ENCODE measurements at regions not wholly inside any gene's neighbourhood (a gene's known extent, or its start where the extent isn't known, plus 50 kb on each side); places are given as distances from the start of the nearest gene placed in this dataset.
"Not testable (repeated sequence)": the region's sequence is repeated elsewhere in the genome, so short reads cannot be mapped to it uniquely, and the experiment has no call there.

GRCh38 chr2:215832791-215833190 lies 180.6 kb downstream of the MREG start:
- CTCF ChIA-PET = interaction anchor here (0.8 to 1.2 kb wide), 2 partner anchors 9 to 99 kb away, joined by 3 read pairs; no protein-coding TSS in a partner anchor
- no peak overlapping the region for H3K4me3 Mint-ChIP-seq
- no peak overlapping the region for H3K27ac Mint-ChIP-seq
- no peaks in the 10 kb centered on the region for H3K27me3 Mint-ChIP-seq
- peaks cover 24% of the 10 kb centered on the region for H3K4me1 Mint-ChIP-seq
- no peak for DNase-seq
- no peaks in the 10 kb centered on the region for H3K9me3 Mint-ChIP-seq
- no peaks in the 10 kb centered on the region for H3K36me3 Mint-ChIP-seq

DNA sequence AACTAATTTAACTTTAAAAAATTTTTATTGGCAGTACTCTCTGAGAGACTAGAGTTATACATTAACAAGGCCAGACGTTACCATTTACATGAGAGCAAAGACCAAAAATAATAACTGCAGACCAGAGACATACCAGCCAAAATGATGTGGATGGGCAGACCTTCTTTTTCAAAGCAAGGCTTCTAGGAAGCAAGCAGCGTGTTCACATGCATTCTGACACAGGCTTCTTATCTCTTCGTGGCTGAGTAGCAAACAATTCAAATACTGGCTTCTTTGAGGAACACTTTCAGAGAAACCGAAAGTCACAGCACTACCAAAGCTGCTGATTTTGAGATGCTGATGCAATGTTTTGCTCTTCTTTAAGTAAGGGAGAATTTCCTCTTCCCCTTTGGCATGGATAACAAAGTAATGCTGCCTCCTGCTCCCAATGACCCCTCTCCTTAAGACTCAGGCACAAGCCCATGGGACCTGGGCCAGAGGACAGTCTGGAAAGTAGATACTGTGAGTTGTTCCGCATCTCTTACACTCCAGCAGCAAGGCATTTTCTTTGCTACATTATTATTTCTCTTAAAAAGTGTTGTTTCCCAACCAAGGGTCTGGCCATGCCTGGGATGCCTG lies 181.9 kb downstream of the MREG start:
- H3K36me3 Mint-ChIP-seq = no peaks in the 10 kb centered on the region
- H3K4me1 Mint-ChIP-seq = peaks cover 24% of the 10 kb centered on the region
- no peaks in the 10 kb centered on the region for H3K9me3 Mint-ChIP-seq
- peaks cover 2% of the 10 kb centered on the region for H3K27me3 Mint-ChIP-seq
- H3K4me3 Mint-ChIP-seq = no peak overlapping the region
- DNase-seq = peak; percentile 33
- peak overlapping the region; percentile 95 for H3K27ac Mint-ChIP-seq
- CTCF ChIA-PET = interaction anchor here (1.1 kb wide), 1 partner anchor 20 kb away, joined by 3 read pairs; no protein-coding TSS in a partner anchor

GRCh38 chr2:215830304-215830703 lies 183.0 kb downstream of the MREG start:
- H3K36me3 Mint-ChIP-seq = no peaks in the 10 kb centered on the region
- DNase-seq = no peak
- H3K4me1 Mint-ChIP-seq = peaks cover 24% of the 10 kb centered on the region
- CTCF ChIA-PET = interaction anchor here (0.6 to 1.1 kb wide), 3 partner anchors 10 to 378 kb away, joined by 3 to 4 read pairs (median 3); no protein-coding TSS in a partner anchor
- no peaks in the 10 kb centered on the region for H3K9me3 Mint-ChIP-seq
- H3K4me3 Mint-ChIP-seq = no peak overlapping the region
- H3K27ac Mint-ChIP-seq = no peak overlapping the region
- peaks cover 3% of the 10 kb centered on the region for H3K27me3 Mint-ChIP-seq

DNA sequence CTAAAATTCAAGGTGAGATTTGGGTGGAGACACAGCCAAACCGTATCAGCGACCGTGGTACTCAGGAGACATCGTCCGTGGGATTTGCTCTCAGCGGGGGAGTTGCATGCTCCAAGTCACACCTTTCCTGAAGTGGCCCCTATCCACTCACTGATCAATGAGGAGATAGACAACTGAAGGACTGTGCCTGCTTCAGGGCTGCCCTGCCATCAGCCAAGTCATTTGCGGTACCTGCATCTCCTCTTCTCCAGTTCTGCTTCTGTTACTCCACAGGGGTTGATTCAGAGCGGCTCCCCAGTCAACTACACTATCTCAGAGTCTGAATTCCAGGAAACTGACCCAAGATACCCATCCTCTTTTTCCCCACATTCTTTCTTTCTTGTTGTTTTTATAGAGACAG lies 184.1 kb downstream of the MREG start:
- CTCF ChIA-PET = interaction anchor here (1.1 kb wide), 1 partner anchor 35 kb away, joined by 3 read pairs; no protein-coding TSS in a partner anchor

DNA sequence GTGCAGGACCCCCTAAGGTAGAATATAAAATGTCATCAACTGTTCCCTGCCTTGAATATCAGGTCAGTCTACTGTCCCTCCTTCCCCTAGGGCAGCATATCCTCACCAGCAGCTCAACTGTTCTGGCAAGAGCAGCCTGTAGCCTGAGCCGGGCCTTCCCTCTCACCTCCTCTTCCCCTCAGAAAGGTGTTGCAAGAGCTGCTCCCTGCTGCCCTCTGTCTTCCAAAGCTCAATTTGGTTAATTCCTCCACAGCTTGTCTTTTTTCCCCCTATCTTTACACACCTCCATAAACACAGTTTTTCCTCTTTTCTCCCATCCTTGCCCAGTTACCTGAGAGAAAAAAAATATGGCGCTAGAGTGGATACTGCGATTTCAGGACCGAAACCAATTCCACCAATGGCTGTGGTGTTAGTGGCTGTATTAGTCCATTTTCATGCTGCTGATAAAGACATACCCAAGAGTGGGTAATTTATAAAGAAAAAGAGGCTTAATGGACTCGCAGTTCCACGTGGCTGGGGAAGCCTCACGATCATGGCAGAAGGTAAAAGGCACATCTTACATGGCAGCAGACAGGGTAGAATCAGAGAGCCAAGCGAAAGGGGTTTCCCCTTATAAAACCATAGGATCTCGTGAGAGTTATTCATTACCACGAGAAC lies 184.7 kb downstream of the MREG start:
- H3K27me3 Mint-ChIP-seq = peaks cover 3% of the 10 kb centered on the region
- H3K4me1 Mint-ChIP-seq = peaks cover 24% of the 10 kb centered on the region
- peak; percentile 63 for DNase-seq
- no peaks in the 10 kb centered on the region for H3K36me3 Mint-ChIP-seq
- CTCF ChIA-PET = interaction anchor here (0.7 to 1.7 kb wide), 13 partner anchors 10 to 374 kb away, joined by 3 to 7 read pairs (median 3); no protein-coding TSS in a partner anchor
- no peak overlapping the region for H3K27ac Mint-ChIP-seq
- H3K4me3 Mint-ChIP-seq = no peak overlapping the region
- H3K9me3 Mint-ChIP-seq = no peaks in the 10 kb centered on the region

More for the DNA sequence above, 184.1 kb downstream of the MREG start:
- Mint-ChIP-seq H3K27me3 (peaks cover 3% of the 10 kb centered on the region), H3K4me3 (no peak overlapping the region), H3K36me3 (no peaks in the 10 kb centered on the region), H3K27ac (peak overlapping the region; percentile 29), H3K4me1 (peaks cover 24% of the 10 kb centered on the region), H3K9me3 (no peaks in the 10 kb centered on the region)
- DNase-seq = no peak

GRCh38 chr2:215826838-215827441 lies 186.4 kb downstream of the MREG start:
- H3K27ac Mint-ChIP-seq = no peak overlapping the region
- no peaks in the 10 kb centered on the region for H3K36me3 Mint-ChIP-seq
- no peaks in the 10 kb centered on the region for H3K9me3 Mint-ChIP-seq
- CTCF ChIA-PET = no interaction called here
- peaks cover 3% of the 10 kb centered on the region for H3K27me3 Mint-ChIP-seq
- DNase-seq = no peak
- no peak overlapping the region for H3K4me3 Mint-ChIP-seq
- peaks cover 19% of the 10 kb centered on the region for H3K4me1 Mint-ChIP-seq

- Mint-ChIP-seq H3K36me3 (no peaks in the 10 kb centered on the region), H3K27me3 (peaks cover 3% of the 10 kb centered on the region), H3K4me3 (no peak overlapping the region), H3K27ac (no peak overlapping the region), H3K4me1 (peaks cover 14% of the 10 kb centered on the region), H3K9me3 (no peaks in the 10 kb centered on the region)
- CTCF ChIA-PET = no interaction called here
- DNase-seq = no peak
Observed at GRCh38 chr2:215826376-215826775, 187.0 kb downstream of the MREG start.

DNA sequence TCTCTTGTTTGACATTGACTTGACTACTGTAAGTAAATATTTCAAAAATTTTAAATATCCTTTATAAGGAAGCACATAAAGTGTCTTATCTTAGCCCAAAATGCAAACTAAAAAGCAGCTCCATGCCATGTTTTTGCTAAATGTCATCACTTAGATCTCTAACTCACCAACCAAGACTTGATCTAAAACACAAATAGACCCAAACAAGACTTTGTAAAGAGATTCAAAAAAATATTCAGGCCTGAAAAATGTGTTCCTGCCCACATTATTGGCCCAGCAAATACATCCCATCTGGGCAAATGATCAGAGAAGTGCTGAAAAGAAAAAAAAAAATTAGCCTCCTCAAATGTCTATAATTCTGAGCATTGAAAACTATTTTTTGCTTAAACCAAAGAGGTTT lies 187.6 kb downstream of the MREG start:
- H3K27me3 Mint-ChIP-seq = peaks cover 3% of the 10 kb centered on the region
- CTCF ChIA-PET = no interaction called here
- no peak overlapping the region for H3K4me3 Mint-ChIP-seq
- no peak for DNase-seq
- peak overlapping the region; percentile 30 for H3K27ac Mint-ChIP-seq
- no peaks in the 10 kb centered on the region for H3K9me3 Mint-ChIP-seq
- H3K4me1 Mint-ChIP-seq = peaks cover 7% of the 10 kb centered on the region
- no peaks in the 10 kb centered on the region for H3K36me3 Mint-ChIP-seq

GRCh38 chr2:215821298-215821697 lies 192.1 kb downstream of the MREG start:
- DNase-seq, H3K4me3 Mint-ChIP-seq, H3K36me3 Mint-ChIP-seq, H3K27ac Mint-ChIP-seq, H3K4me1 Mint-ChIP-seq, H3K9me3 Mint-ChIP-seq: not testable (repeated sequence)
- CTCF ChIA-PET = interaction anchor here (1.4 kb wide), 1 partner anchor 10 kb away, joined by 4 read pairs; no protein-coding TSS in a partner anchor
- peaks cover 13% of the 10 kb centered on the region for H3K27me3 Mint-ChIP-seq

GRCh38 chr2:215819713-215820112 lies 193.6 kb downstream of the MREG start:
- peaks cover 13% of the 10 kb centered on the region for H3K27me3 Mint-ChIP-seq
- H3K9me3 Mint-ChIP-seq, DNase-seq, H3K36me3 Mint-ChIP-seq, H3K4me1 Mint-ChIP-seq, H3K27ac Mint-ChIP-seq, H3K4me3 Mint-ChIP-seq: not testable (repeated sequence)
- CTCF ChIA-PET = interaction anchor here (1.0 kb wide), 1 partner anchor 9 kb away, joined by 3 read pairs; no protein-coding TSS in a partner anchor

DNA sequence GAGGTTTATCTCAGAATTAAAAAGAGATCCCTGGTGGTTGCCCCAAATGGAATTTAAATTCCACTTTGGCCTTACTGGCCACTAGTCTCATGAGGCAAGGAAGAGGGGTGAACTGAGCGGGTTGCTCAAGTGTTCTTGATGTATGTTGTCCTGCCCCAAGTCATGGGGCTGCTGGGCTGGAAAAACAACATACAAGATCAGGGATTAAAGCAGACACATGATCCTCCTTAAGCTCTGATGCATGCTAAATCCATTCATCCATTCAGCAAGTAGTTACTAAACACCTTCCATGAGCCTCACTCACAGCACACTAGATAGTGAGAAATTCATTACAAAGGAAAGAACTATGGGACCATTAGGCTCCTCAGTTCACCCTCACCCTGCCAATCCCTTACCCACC lies 196.3 kb downstream of the MREG start:
- no peaks in the 10 kb centered on the region for H3K9me3 Mint-ChIP-seq
- H3K27ac Mint-ChIP-seq = no peak overlapping the region
- H3K36me3 Mint-ChIP-seq = no peaks in the 10 kb centered on the region
- no peak overlapping the region for H3K4me3 Mint-ChIP-seq
- H3K4me1 Mint-ChIP-seq = peaks cover 7% of the 10 kb centered on the region
- peaks cover 13% of the 10 kb centered on the region for H3K27me3 Mint-ChIP-seq
- no peak for DNase-seq
- CTCF ChIA-PET = no interaction called here

DNA sequence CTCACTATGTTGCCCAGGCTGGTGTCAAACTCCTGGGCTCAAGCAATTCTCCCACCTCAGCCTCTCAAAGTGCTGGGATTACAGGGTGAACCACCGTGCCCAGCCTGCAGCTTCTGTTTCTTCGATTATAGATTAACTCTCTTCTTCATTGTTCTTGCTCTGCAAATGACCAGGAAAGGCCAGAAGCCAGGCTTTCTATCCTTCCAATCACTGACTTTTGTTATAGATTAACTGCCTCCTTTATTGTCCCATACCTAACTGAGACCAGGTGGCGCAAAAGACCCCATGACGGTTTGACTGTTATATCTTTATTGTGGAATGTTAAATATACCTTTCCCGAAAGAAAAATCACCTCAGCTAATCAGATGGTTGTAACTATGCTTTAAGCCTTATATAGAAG lies 196.9 kb downstream of the MREG start:
- H3K27ac Mint-ChIP-seq = no peak overlapping the region
- peaks cover 13% of the 10 kb centered on the region for H3K27me3 Mint-ChIP-seq
- H3K4me3 Mint-ChIP-seq = no peak overlapping the region
- CTCF ChIA-PET = no interaction called here
- H3K9me3 Mint-ChIP-seq = no peaks in the 10 kb centered on the region
- H3K36me3 Mint-ChIP-seq = no peaks in the 10 kb centered on the region
- no peak for DNase-seq
- peaks cover 13% of the 10 kb centered on the region for H3K4me1 Mint-ChIP-seq

DNA sequence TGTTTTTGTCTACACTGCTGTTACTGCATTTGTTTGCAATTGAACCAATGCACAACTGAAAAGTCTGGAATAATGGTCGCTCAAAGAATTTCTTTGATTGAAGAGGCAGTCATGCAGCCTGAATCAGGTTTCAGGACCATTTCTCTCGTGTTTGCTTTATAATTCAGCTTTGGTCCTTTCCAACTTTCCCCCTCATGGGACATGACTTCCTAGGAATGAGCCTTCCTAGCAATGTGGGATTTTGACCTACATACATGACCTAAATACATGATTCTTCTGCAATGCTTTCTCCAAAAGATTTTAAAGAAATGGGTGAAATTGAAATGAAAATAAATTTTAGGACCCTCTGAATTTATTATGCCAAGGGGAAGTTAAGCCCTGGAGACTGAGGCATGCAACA lies 197.4 kb downstream of the MREG start:
- Mint-ChIP-seq H3K4me1 (peaks cover 18% of the 10 kb centered on the region), H3K9me3 (no peaks in the 10 kb centered on the region), H3K36me3 (peaks cover 3% of the 10 kb centered on the region), H3K27ac (no peak overlapping the region), H3K4me3 (no peak overlapping the region), H3K27me3 (peaks cover 13% of the 10 kb centered on the region)
- DNase-seq = no peak
- CTCF ChIA-PET = interaction anchor here (1.6 kb wide), 1 partner anchor 13 kb away, joined by 7 read pairs; no protein-coding TSS in a partner anchor

- no peak overlapping the region for H3K4me3 Mint-ChIP-seq
- peaks cover 3% of the 10 kb centered on the region for H3K36me3 Mint-ChIP-seq
- H3K27me3 Mint-ChIP-seq = no peaks in the 10 kb centered on the region
- CTCF ChIA-PET = interaction anchor here (1.5 kb wide), 1 partner anchor 16 kb away, joined by 6 read pairs; no protein-coding TSS in a partner anchor
- DNase-seq = no peak
- H3K4me1 Mint-ChIP-seq = peaks cover 23% of the 10 kb centered on the region
- H3K9me3 Mint-ChIP-seq = no peaks in the 10 kb centered on the region
- H3K27ac Mint-ChIP-seq = no peak overlapping the region
Observed at GRCh38 chr2:215812966-215813365, 200.4 kb downstream of the MREG start.

Data from activated naive CD4-positive, alpha-beta T cell treated with anti-CD3 and anti-CD28 coated beads, Interleukin-2, amount 10 ng/mL, durations not matched to agents 7 days and 5 days (primary cell).